ENCODE measurements at regions not wholly inside any gene's neighbourhood (a gene's known extent, or its start where the extent isn't known, plus 50 kb on each side); places are given as distances from the start of the nearest gene placed in this dataset.

- no peak overlapping the region for H3K4me3 ChIP-seq (ENCODE audit: control insufficient read depth in 1 of 2, extremely low read depth in 1 of 2, low read length in 1 of 2)
- Mint-ChIP-seq H3K27me3 (peaks cover 0 to 2% of the 10 kb centered on the region in 2 donors), H3K9me3 (peaks cover 8 to 12% (median 9%) of the 10 kb centered on the region in 3 donors), H3K4me1 (no peaks in the 10 kb centered on the region), H3K27ac (no peak overlapping the region), H3K4me3 (no peak overlapping the region), H3K36me3 (no peaks in the 10 kb centered on the region)
- H3K36me3 ChIP-seq (ENCODE audit: control insufficient read depth in 2 of 2, extremely low read depth in 1 of 2, insufficient read depth in 1 of 2, low read length in 1 of 2): no peaks in the 10 kb centered on the region
- ATAC-seq (replicated peaks in 1 of 4): no peak
- H3K4me1 ChIP-seq (ENCODE audit: control insufficient read depth in 1 of 2, extremely low read depth in 1 of 2, insufficient read depth in 2 of 2, low read length in 2 of 2): no peaks in the 10 kb centered on the region
- no CpG with 5 or more reads among the region's 1 CpG for WGBS (ENCODE audit: insufficient coverage)
- no peak for DNase-seq
- no peaks in the 10 kb centered on the region for H3K27me3 ChIP-seq (replicated peaks in 1 of 2; ENCODE audit: control insufficient read depth in 2 of 2, extremely low read depth in 1 of 2, insufficient read depth in 2 of 2, low read length in 1 of 2)
- POLR2A ChIA-PET: interaction anchor here in 1 of 2 donors (1.0 kb wide), 1 partner anchor 56 kb away, joined by 3 read pairs; no protein-coding TSS in a partner anchor
- H3K27ac ChIP-seq (ENCODE audit: low read length): no peak overlapping the region
- H3K9me3 ChIP-seq: no peaks in the 10 kb centered on the region
- CTCF ChIA-PET: no interaction called here
These were observed 366.0 kb upstream of the USP15 start for GRCh38 chr12:61894168-61894567.

DNA sequence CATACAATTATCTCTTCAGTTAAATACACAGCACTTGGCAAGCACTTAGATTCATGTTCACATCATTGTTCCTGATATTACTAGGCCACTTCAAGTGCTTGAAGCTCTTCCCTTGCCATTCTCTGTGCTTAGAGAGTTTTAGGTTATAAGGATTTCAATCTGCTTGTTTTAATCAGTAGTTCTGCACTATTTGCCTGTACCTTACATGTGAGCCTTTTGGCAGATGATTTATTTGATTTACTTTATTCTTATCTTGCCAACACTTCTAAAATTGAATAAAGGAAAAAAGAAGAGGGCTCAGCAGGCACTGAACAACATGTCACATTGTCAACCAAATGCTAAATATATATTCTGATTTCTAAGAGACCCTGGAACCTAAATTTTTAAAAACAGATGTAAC lies 363.8 kb upstream of the USP15 start:
- Histone ChIP-seq H3K9me3 (no peaks in the 10 kb centered on the region), H3K4me1 (ENCODE audit: control insufficient read depth in 1 of 2, extremely low read depth in 1 of 2, insufficient read depth in 2 of 2, low read length in 2 of 2) (no peaks in the 10 kb centered on the region), H3K36me3 (ENCODE audit: control insufficient read depth in 2 of 2, extremely low read depth in 1 of 2, insufficient read depth in 1 of 2, low read length in 1 of 2) (no peaks in the 10 kb centered on the region), H3K27ac (ENCODE audit: low read length) (no peak overlapping the region), H3K27me3 (replicated peaks in 1 of 2; ENCODE audit: control insufficient read depth in 2 of 2, extremely low read depth in 1 of 2, insufficient read depth in 2 of 2, low read length in 1 of 2) (no peaks in the 10 kb centered on the region), H3K4me3 (ENCODE audit: control insufficient read depth in 1 of 2, extremely low read depth in 1 of 2, low read length in 1 of 2) (no peak overlapping the region)
- POLR2A ChIA-PET: no interaction called here
- peaks cover 11 to 15% (median 12%) of the 10 kb centered on the region in 3 donors for H3K9me3 Mint-ChIP-seq
- no peak for DNase-seq
- ATAC-seq (replicated peaks in 1 of 4): no peak
- no peaks in the 10 kb centered on the region for H3K36me3 Mint-ChIP-seq
- peaks cover 0 to 2% of the 10 kb centered on the region in 2 donors for H3K27me3 Mint-ChIP-seq
- CTCF ChIA-PET: no interaction called here
- H3K4me3 Mint-ChIP-seq: no peak overlapping the region
- no peaks in the 10 kb centered on the region for H3K4me1 Mint-ChIP-seq
- no peak overlapping the region for H3K27ac Mint-ChIP-seq

DNA sequence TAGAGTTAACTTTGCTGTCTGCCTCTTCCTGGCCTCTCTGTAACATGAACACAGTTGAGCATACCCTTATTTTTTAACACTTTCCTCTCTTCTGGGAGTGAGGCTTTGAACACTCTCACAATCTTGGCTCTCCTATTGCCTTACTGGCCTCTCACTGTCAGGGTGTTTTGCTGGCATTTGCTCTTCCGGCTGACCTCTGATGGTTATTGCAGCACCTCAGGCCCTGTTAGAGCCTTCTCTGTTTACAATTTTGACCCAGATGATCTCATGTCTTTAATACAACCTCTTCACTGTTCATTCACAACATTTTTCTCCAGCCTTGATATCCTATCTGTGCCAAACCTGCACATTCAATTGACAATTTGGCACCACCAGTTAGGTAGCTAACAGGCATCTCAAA lies 357.8 kb upstream of the USP15 start:
- WGBS (ENCODE audit: insufficient coverage): 100% methylated on average over 1 of the region's 1 CpG
- no peaks in the 10 kb centered on the region for H3K36me3 ChIP-seq (ENCODE audit: control insufficient read depth in 2 of 2, extremely low read depth in 1 of 2, insufficient read depth in 1 of 2, low read length in 1 of 2)
- ATAC-seq (replicated peaks in 1 of 4): no peak
- H3K27me3 Mint-ChIP-seq: no peaks in the 10 kb centered on the region
- H3K9me3 ChIP-seq: no peaks in the 10 kb centered on the region
- no peak overlapping the region for H3K4me3 Mint-ChIP-seq
- H3K4me1 ChIP-seq (ENCODE audit: control insufficient read depth in 1 of 2, extremely low read depth in 1 of 2, insufficient read depth in 2 of 2, low read length in 2 of 2): no peaks in the 10 kb centered on the region
- no peak overlapping the region for H3K27ac Mint-ChIP-seq
- H3K27ac ChIP-seq (ENCODE audit: low read length): no peak overlapping the region
- H3K27me3 ChIP-seq (replicated peaks in 1 of 2; ENCODE audit: control insufficient read depth in 2 of 2, extremely low read depth in 1 of 2, insufficient read depth in 2 of 2, low read length in 1 of 2): no peaks in the 10 kb centered on the region
- H3K9me3 Mint-ChIP-seq: peaks cover 11 to 21% (median 15%) of the 10 kb centered on the region in 3 donors
- DNase-seq: no peak
- ChIA-PET CTCF (no interaction called here), POLR2A (no interaction called here)
- H3K4me1 Mint-ChIP-seq: no peaks in the 10 kb centered on the region
- no peak overlapping the region for H3K4me3 ChIP-seq (ENCODE audit: control insufficient read depth in 1 of 2, extremely low read depth in 1 of 2, low read length in 1 of 2)
- no peaks in the 10 kb centered on the region for H3K36me3 Mint-ChIP-seq

DNA sequence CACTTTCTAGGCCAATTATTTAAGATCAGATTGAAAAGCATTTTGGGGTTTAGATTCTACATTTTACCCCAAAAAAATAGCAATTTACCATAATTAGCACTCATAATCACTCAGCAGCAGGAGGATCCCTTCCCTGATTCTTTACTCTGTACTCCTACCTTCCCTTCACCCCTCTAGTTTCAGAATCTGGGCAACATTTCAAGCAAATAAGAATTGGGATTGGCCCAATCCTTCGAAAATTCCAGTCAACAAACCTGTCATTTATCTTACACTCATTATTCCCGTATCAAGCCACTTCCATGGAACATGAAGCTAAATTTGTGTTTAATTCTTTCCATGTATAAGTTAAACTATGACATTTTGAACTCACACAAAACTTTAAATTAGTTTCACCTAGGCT lies 349.1 kb upstream of the USP15 start:
- ChIA-PET CTCF (no interaction called here), POLR2A (no interaction called here)
- peaks cover 0 to 8% (median 3%) of the 10 kb centered on the region in 3 donors for H3K9me3 Mint-ChIP-seq
- no peaks in the 10 kb centered on the region for H3K27me3 Mint-ChIP-seq
- Histone ChIP-seq H3K36me3 (ENCODE audit: control insufficient read depth in 2 of 2, extremely low read depth in 1 of 2, insufficient read depth in 1 of 2, low read length in 1 of 2) (no peaks in the 10 kb centered on the region), H3K4me3 (ENCODE audit: control insufficient read depth in 1 of 2, extremely low read depth in 1 of 2, low read length in 1 of 2) (no peak overlapping the region), H3K27ac (ENCODE audit: low read length) (no peak overlapping the region), H3K9me3 (no peaks in the 10 kb centered on the region), H3K27me3 (replicated peaks in 1 of 2; ENCODE audit: control insufficient read depth in 2 of 2, extremely low read depth in 1 of 2, insufficient read depth in 2 of 2, low read length in 1 of 2) (no peaks in the 10 kb centered on the region), H3K4me1 (ENCODE audit: control insufficient read depth in 1 of 2, extremely low read depth in 1 of 2, insufficient read depth in 2 of 2, low read length in 2 of 2) (no peaks in the 10 kb centered on the region)
- H3K4me1 Mint-ChIP-seq: no peaks in the 10 kb centered on the region
- H3K27ac Mint-ChIP-seq: no peak overlapping the region
- no CpG with 5 or more reads among the region's 2 CpGs for WGBS (ENCODE audit: insufficient coverage)
- no peaks in the 10 kb centered on the region for H3K36me3 Mint-ChIP-seq
- no peak for DNase-seq
- ATAC-seq (replicated peaks in 1 of 4): no peak
- H3K4me3 Mint-ChIP-seq: no peak overlapping the region

DNA sequence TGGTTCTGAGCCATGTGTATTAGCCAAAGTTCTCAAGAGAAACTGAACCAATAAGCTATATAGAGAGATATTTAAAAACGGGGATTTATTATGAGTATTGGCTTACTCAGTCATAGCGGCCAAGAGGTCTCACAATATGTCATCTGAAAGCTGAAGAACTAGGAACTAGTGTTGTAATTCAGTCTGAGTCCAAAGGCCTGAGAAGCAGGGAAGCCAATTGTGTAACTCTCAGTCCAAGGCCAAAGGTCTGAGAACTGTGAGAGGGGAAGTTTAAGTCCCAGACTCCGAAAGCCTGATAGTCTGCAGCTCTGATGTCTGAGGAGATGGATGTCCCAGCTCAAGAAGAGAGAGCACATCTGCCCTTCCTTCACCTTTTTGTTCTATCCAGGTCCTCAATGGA lies 344.8 kb upstream of the USP15 start:
- Histone ChIP-seq H3K9me3 (no peaks in the 10 kb centered on the region), H3K27ac (ENCODE audit: low read length) (no peak overlapping the region), H3K27me3 (replicated peaks in 1 of 2; ENCODE audit: control insufficient read depth in 2 of 2, extremely low read depth in 1 of 2, insufficient read depth in 2 of 2, low read length in 1 of 2) (no peaks in the 10 kb centered on the region), H3K36me3 (ENCODE audit: control insufficient read depth in 2 of 2, extremely low read depth in 1 of 2, insufficient read depth in 1 of 2, low read length in 1 of 2) (no peaks in the 10 kb centered on the region), H3K4me1 (ENCODE audit: control insufficient read depth in 1 of 2, extremely low read depth in 1 of 2, insufficient read depth in 2 of 2, low read length in 2 of 2) (no peaks in the 10 kb centered on the region), H3K4me3 (ENCODE audit: control insufficient read depth in 1 of 2, extremely low read depth in 1 of 2, low read length in 1 of 2) (no peak overlapping the region)
- peaks cover 0 to 7% (median 4%) of the 10 kb centered on the region in 3 donors for H3K9me3 Mint-ChIP-seq
- no peak for DNase-seq
- ChIA-PET POLR2A (interaction anchor here in 1 of 2 donors (0.6 kb wide), 1 partner anchor 12 kb away, joined by 3 read pairs; no protein-coding TSS in a partner anchor), CTCF (no interaction called here)
- no peak for ATAC-seq (replicated peaks in 1 of 4)
- H3K4me1 Mint-ChIP-seq: no peaks in the 10 kb centered on the region
- WGBS (ENCODE audit: insufficient coverage): no CpG with 5 or more reads among the region's 3 CpGs
- no peaks in the 10 kb centered on the region for H3K36me3 Mint-ChIP-seq
- no peak overlapping the region for H3K27ac Mint-ChIP-seq
- H3K4me3 Mint-ChIP-seq: no peak overlapping the region
- H3K27me3 Mint-ChIP-seq: no peaks in the 10 kb centered on the region

GRCh38 chr12:61916831-61917230 lies 343.4 kb upstream of the USP15 start:
- DNase-seq (no peak), ATAC-seq (replicated peaks in 1 of 4) (no peak)
- Histone ChIP-seq H3K27me3 (replicated peaks in 1 of 2; ENCODE audit: control insufficient read depth in 2 of 2, extremely low read depth in 1 of 2, insufficient read depth in 2 of 2, low read length in 1 of 2) (no peaks in the 10 kb centered on the region), H3K4me1 (ENCODE audit: control insufficient read depth in 1 of 2, extremely low read depth in 1 of 2, insufficient read depth in 2 of 2, low read length in 2 of 2) (no peaks in the 10 kb centered on the region), H3K36me3 (ENCODE audit: control insufficient read depth in 2 of 2, extremely low read depth in 1 of 2, insufficient read depth in 1 of 2, low read length in 1 of 2) (no peaks in the 10 kb centered on the region), H3K4me3 (ENCODE audit: control insufficient read depth in 1 of 2, extremely low read depth in 1 of 2, low read length in 1 of 2) (no peak overlapping the region), H3K27ac (ENCODE audit: low read length) (no peak overlapping the region), H3K9me3 (no peaks in the 10 kb centered on the region)
- WGBS (ENCODE audit: insufficient coverage): no CpG with 5 or more reads among the region's 1 CpG
- ChIA-PET POLR2A (no interaction called here), CTCF (no interaction called here)
- no peaks in the 10 kb centered on the region for H3K4me1 Mint-ChIP-seq
- no peak overlapping the region for H3K27ac Mint-ChIP-seq
- H3K9me3 Mint-ChIP-seq: peaks cover 4 to 18% (median 14%) of the 10 kb centered on the region in 3 donors
- H3K4me3 Mint-ChIP-seq: no peak overlapping the region
- H3K27me3 Mint-ChIP-seq: peaks cover 0 to 4% of the 10 kb centered on the region in 2 donors
- no peaks in the 10 kb centered on the region for H3K36me3 Mint-ChIP-seq

DNA sequence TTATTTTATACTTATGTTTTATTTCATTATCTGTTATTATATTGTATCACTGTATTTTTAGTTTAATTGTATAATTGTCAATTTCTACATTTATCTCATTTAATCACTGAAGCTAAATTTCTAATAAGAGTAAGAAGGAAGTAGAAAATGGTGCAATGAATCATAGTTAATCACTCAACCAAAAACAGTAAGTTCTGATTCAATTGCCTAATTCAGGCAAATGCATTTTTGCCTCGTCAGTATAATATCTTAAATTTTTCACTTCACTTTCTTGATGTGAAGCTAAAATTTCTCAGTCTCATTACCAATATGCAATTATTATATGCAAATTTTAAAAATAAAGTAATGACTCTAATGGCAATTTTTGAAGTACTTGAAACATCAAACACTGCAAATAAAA lies 340.5 kb upstream of the USP15 start:
- Mint-ChIP-seq H3K27ac (no peak overlapping the region), H3K4me1 (no peaks in the 10 kb centered on the region), H3K27me3 (peaks cover 0 to 5% of the 10 kb centered on the region in 2 donors), H3K36me3 (no peaks in the 10 kb centered on the region), H3K4me3 (no peak overlapping the region), H3K9me3 (peaks cover 6 to 24% (median 23%) of the 10 kb centered on the region in 3 donors)
- Histone ChIP-seq H3K36me3 (ENCODE audit: control insufficient read depth in 2 of 2, extremely low read depth in 1 of 2, insufficient read depth in 1 of 2, low read length in 1 of 2) (no peaks in the 10 kb centered on the region), H3K9me3 (no peaks in the 10 kb centered on the region), H3K27me3 (replicated peaks in 1 of 2; ENCODE audit: control insufficient read depth in 2 of 2, extremely low read depth in 1 of 2, insufficient read depth in 2 of 2, low read length in 1 of 2) (no peaks in the 10 kb centered on the region), H3K4me1 (ENCODE audit: control insufficient read depth in 1 of 2, extremely low read depth in 1 of 2, insufficient read depth in 2 of 2, low read length in 2 of 2) (no peaks in the 10 kb centered on the region), H3K27ac (ENCODE audit: low read length) (no peak overlapping the region), H3K4me3 (ENCODE audit: control insufficient read depth in 1 of 2, extremely low read depth in 1 of 2, low read length in 1 of 2) (no peak overlapping the region)
- no peak for DNase-seq
- CTCF ChIA-PET: no interaction called here
- POLR2A ChIA-PET: no interaction called here
- ATAC-seq (replicated peaks in 1 of 4): no peak
- no CpG with 5 or more reads among the region's 1 CpG for WGBS (ENCODE audit: insufficient coverage)

All from T-cell (primary cell).